SJSA1 (cell line): ENCODE measurements at regions not wholly inside any gene's neighbourhood (a gene's known extent, or its start where the extent isn't known, plus 50 kb on each side); places are given as distances from the start of the nearest gene placed in this dataset.
A peak's percentile ranks its signal among the peaks of the same experiment; 100 is the strongest.

Source experiments
- DNase-seq, 2 experiments: peaks; one replicate each; pipeline ENCODE4 v3.0.0-alpha.2; 2015 to 2020; ENCODE audit warnings: low spot score in 2 of 2, low read depth in 1 of 2
- H3K27ac ChIP-seq: fragments of 250-450 bp; sonication (Bioruptor Pico); 2 replicates; pipeline ENCODE4 v1.5.1; 2020; ENCODE audit warnings: mild to moderate bottlenecking, moderate library complexity
- H3K27me3 ChIP-seq: fragments of 250-450 bp; sonication (Bioruptor Pico); replicated peaks from 2 replicates; pipeline ENCODE4 v1.5.1; 2020; ENCODE audit warnings: mild to moderate bottlenecking, moderate library complexity
- H3K36me3 ChIP-seq: fragments of 250-450 bp; sonication (Bioruptor Pico); 2 replicates; pipeline ENCODE4 v1.5.1; 2020; ENCODE audit warnings: mild to moderate bottlenecking
- H3K4me1 ChIP-seq: fragments of 250-450 bp; sonication (Bioruptor Pico); replicated peaks from 2 replicates; pipeline ENCODE4 v1.6.1; 2021; ENCODE audit warnings: mild to moderate bottlenecking
- H3K4me3 ChIP-seq: fragments of 250-450 bp; sonication (Bioruptor Pico); 2 replicates; pipeline ENCODE4 v1.5.1; 2020; ENCODE audit warnings: mild to moderate bottlenecking
- H3K9me3 ChIP-seq: fragments of 250-450 bp; sonication (Bioruptor Pico); replicated peaks from 2 replicates; pipeline ENCODE4 v1.5.1; 2020; ENCODE audit warnings: mild to moderate bottlenecking

DNA sequence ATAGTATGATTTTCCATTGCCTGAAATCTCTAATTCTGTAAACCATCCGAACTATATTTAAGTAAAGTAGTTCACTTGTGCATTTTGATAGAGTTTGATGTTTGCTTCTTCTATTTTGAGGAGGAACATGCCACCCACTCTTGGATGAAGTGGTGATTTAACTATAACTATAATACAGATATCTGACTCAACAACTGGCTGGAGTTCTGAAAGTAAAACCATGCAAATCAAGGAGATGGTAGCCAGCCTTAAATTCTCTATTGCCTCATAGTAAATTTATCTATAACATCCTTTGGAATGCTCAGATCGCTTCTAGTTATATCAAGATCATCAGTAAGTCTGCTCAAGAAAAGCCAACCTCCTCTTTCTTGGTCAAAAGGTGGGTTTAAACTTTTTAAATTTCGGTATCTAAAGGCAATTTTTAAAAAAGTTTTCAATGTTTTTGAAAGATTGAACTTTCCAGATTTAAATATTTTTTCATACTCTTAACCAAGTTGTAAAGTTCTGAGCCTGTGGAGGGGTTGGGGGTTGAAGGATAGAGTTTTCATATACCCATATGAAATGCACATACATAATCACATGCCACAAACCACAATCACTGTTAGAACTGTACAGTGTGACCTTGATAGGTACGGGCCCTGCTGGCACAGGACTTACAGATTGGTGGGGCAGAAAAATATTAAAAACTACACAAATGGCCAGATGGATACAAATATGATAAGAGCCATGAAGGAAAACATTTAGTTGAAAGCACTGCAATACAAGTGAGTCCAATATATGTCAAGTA, 90.5 kb upstream of the RFC3 start:
- H3K9me3 ChIP-seq, result no peaks in the 10 kb centered on the region
- no peak overlapping the region for H3K4me3 ChIP-seq
- no peak overlapping the region for H3K27ac ChIP-seq
- peaks cover 5% of the 10 kb centered on the region for H3K4me1 ChIP-seq
- H3K27me3 ChIP-seq, result no peaks in the 10 kb centered on the region
- DNase-seq, result no peak
- no peaks in the 10 kb centered on the region for H3K36me3 ChIP-seq

DNA sequence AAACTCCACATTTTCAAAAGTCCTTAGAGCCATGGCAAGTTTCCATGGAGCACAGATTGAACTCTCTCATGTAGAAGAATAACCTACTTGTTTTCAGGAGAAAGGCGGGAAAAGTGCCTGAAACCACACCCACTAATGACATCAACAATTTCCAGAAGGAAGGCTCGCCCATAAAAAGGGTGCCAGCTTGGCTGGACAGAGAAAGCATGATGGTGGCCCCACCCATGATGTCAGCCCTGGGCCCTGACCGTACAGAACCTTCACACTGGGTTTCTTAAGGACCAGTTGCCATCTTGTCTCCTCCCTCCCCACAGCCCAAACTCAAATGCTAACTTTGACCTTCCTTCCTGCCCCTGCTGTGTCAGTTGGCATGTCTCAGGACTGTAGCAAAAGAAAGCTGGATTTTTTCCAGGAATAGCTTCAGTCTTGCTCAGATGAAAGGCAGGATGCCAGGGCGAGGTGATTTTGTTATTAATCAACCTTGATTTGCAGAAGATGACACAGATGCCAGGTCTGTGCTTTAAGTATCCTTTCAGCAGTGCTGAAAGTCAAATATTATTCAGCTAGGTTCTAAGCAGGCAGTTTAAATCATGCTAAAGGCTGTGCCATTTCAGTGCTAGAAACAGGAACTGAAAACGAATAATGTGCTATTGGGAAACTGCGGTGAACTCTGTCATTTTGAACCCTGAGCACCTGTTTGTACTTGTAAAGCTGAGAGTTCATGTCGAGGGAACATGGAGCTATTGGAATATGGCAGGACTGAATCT, 89.5 kb upstream of the RFC3 start:
- H3K4me1 ChIP-seq, result no peaks in the 10 kb centered on the region; the same call in 1 of the 2 replicates
- H3K4me3 ChIP-seq, result no peak overlapping the region
- no peak overlapping the region for H3K27ac ChIP-seq
- no peaks in the 10 kb centered on the region for H3K9me3 ChIP-seq
- H3K36me3 ChIP-seq, result no peaks in the 10 kb centered on the region
- H3K27me3 ChIP-seq, result no peaks in the 10 kb centered on the region
- DNase-seq, result no peak

DNA sequence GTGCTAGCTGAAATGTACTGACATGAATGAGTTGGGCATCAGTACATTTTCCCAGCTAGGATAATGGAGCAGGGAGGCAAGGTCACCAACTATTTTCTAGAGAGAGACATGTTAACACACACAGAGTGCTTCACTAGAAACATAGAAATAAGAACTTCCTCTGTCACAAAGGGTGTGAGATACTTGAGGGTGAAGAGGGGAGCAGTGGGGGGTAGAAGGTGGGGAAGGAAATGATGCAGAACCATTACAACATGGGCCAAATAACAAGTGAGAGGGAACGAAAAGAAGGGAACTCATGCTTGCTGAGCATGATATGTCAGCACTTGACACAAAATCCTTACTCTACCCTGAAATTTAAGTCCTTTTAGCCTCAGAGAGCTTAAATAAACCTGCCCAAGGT, 87.8 kb upstream of the RFC3 start:
- H3K36me3 ChIP-seq, result no peaks in the 10 kb centered on the region
- H3K27ac ChIP-seq, result no peak overlapping the region
- H3K4me3 ChIP-seq, result no peak overlapping the region
- H3K4me1 ChIP-seq, result no peaks in the 10 kb centered on the region
- DNase-seq, result no peak
- no peaks in the 10 kb centered on the region for H3K27me3 ChIP-seq
- no peaks in the 10 kb centered on the region for H3K9me3 ChIP-seq

GRCh38 chr13:33730619-33731018, 87.3 kb upstream of the RFC3 start:
- Histone ChIP-seq H3K9me3 (no peaks in the 10 kb centered on the region), H3K36me3 (no peaks in the 10 kb centered on the region), H3K27ac (no peak overlapping the region), H3K4me3 (no peak overlapping the region), H3K4me1 (no peaks in the 10 kb centered on the region), H3K27me3 (no peaks in the 10 kb centered on the region)
- DNase-seq, result no peak

DNA sequence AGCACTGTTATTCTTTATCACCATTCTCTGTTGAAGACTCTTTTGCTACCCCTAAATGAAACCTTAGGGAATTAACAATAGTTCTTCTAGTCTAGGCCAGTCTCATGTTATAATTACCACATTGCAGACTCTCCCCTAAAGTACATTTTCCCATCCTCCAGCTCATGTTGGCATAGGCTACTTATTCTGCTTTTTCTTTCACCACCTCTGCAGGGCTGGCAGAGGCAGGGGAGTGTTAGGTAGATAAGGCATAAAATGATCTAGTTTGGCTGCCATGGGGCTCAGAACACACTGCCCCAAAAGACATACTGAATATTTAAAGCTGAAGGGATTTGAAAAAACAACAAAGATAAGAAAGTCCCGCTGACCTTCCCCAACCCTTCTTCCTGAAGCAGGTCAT, 82.7 kb upstream of the RFC3 start:
- Histone ChIP-seq H3K27ac (no peak overlapping the region), H3K4me1 (peaks cover 9% of the 10 kb centered on the region), H3K36me3 (no peaks in the 10 kb centered on the region), H3K27me3 (no peaks in the 10 kb centered on the region), H3K9me3 (no peaks in the 10 kb centered on the region), H3K4me3 (no peak overlapping the region)
- DNase-seq, result no peak

GRCh38 chr13:33739254-33739653, 78.7 kb upstream of the RFC3 start:
- no peak for DNase-seq
- no peak overlapping the region for H3K4me3 ChIP-seq
- no peaks in the 10 kb centered on the region for H3K27me3 ChIP-seq
- no peaks in the 10 kb centered on the region for H3K36me3 ChIP-seq
- peak overlapping the region; percentile 12; the same call in 1 of the 2 replicates for H3K27ac ChIP-seq
- no peaks in the 10 kb centered on the region for H3K9me3 ChIP-seq
- peaks cover 12% of the 10 kb centered on the region for H3K4me1 ChIP-seq

DNA sequence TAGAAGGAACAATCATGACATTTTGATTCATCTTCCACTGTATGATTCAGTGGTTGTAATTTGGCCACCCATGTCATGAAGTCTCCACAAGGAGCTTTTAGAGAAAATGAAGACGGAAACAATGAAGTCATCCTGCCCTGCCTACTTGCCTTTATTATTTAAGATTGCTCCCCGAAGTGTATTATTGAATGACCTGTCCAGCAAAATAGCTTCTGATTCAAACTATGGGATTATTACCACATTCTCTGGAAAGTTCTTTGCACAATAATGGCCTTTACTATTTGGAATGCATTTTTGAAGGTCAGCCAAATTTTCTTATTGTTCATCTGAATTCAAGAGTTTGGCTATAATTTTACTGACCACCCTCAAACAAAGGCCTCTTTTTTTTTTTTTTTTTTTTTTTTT, 77.8 kb upstream of the RFC3 start:
- Histone ChIP-seq H3K4me1 (peaks cover 16% of the 10 kb centered on the region), H3K27me3 (no peaks in the 10 kb centered on the region), H3K4me3 (no peak overlapping the region), H3K27ac (peak overlapping the region; percentile 12), H3K36me3 (no peaks in the 10 kb centered on the region), H3K9me3 (no peaks in the 10 kb centered on the region)
- peak; percentile 48 to 77 for DNase-seq

DNA sequence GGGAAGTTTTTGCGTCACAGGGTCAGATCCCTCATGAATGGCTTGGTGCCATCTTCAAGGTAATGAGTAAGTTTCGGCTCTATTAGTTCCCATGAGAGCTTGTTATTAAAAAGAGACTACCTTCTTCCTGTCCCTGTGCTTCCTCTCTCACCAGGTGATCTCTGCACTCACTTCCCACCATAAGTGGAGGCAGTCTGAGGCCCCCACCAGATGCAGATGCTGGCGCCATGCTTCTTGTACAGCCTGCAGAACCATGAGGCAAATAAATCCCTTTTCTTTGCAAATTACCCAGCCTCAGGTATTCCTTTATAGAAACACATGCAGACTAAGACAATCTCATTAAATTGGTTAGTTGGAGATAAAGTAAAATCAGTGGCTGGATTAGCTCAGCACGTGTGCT, 75.6 kb upstream of the RFC3 start:
- no peaks in the 10 kb centered on the region for H3K36me3 ChIP-seq
- no peaks in the 10 kb centered on the region for H3K9me3 ChIP-seq
- no peak overlapping the region for H3K27ac ChIP-seq
- H3K4me1 ChIP-seq, result peaks cover 16% of the 10 kb centered on the region
- no peak for DNase-seq
- no peak overlapping the region for H3K4me3 ChIP-seq
- no peaks in the 10 kb centered on the region for H3K27me3 ChIP-seq

DNA sequence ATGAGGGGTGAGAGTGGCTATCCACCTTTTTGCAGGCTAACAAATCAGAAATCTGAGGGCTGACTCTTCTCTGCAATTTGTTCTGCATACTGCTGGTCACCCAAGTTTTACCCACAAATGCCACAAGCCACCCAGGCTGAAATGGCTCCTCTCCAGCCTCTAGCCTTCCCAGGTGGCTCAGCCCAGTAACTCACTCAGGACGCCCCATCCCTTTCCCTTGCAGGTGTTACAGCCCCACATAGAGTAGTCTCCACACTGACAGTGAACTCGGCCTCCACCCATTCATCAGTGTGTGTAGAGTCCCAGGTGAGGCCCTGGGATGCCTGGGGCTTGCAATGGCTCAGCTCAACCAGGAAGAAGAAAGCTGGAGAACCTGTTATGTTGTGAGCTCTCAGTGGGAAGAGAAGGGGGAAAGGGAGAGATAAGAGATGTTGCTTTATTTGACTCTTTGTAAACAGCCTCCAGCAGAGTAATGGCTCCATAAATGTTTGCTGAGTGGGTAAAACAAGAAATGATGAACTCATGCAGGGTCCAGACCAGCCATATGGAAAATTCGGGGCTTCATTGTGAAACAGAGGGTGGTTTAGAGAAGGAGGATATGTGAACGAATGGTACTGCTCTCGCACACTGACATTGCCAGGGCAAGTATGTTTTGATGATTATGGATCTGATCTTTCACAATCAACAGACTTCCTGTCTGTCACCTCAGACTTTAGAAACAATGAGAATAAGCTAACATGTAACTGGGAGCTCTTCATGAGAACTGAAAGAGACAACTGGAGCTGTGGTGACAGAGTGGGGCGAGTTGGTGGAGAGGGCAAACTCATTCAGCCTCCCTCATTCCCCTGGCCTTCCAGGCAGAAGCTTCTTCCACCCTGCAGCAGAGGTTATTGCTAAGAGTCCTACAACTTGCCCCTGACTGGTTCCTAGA, 74.2 kb upstream of the RFC3 start:
- no peak overlapping the region for H3K4me3 ChIP-seq
- no peak for DNase-seq
- no peaks in the 10 kb centered on the region for H3K9me3 ChIP-seq
- no peaks in the 10 kb centered on the region for H3K36me3 ChIP-seq
- peaks cover 16% of the 10 kb centered on the region for H3K4me1 ChIP-seq
- no peaks in the 10 kb centered on the region for H3K27me3 ChIP-seq
- no peak overlapping the region for H3K27ac ChIP-seq

- H3K27me3 ChIP-seq, result no peaks in the 10 kb centered on the region
- no peak overlapping the region for H3K27ac ChIP-seq
- H3K4me3 ChIP-seq, result no peak overlapping the region
- H3K4me1 ChIP-seq, result peaks cover 9% of the 10 kb centered on the region
- H3K36me3 ChIP-seq, result no peaks in the 10 kb centered on the region
- no peak for DNase-seq
- no peaks in the 10 kb centered on the region for H3K9me3 ChIP-seq
Measured at GRCh38 chr13:33744589-33745369, 73.2 kb upstream of the RFC3 start.

DNA sequence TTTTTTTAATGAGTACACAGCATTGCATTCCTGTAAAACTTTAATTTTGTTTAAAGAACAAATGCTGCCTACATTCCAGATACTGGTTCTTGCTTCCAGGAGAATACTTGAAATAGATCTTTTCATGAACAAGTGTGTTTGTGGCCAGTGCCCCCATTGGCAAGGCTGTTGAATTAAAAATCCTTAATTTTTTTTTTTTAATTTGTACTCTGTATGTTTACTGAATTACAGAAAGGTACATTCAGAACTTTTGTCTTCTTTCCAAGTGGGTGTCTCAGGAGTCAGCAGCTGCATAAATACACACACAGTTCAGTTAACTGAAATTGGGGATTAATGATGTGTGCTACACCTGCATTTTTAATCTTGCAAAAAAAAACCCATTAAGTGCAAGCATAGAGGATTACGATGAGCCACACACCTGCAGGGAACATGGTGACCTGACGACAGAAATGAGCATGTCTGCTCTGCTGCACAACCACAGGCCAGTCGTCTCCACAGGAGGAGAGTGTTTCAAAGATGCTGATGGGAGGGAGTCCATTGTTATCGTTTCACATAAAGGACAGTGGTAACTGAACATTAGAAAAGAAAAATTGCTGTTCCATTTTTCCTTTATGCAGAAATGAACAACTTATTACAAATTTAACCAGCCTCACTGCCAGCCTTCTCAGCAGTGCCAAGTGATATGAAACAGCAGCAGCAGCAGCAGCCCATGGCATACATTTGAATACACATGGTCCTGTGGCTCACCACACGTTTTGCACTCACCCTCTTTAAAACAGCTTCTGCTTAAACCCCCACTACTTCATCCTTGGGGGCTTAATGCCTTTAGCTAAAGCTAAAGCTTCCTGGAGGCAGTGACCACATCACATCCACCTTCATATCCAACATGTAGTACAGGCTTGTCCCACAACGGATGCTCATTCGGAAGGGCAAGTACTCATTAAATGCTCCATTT, 72.3 kb upstream of the RFC3 start:
- Histone ChIP-seq H3K27me3 (no peaks in the 10 kb centered on the region), H3K36me3 (no peaks in the 10 kb centered on the region), H3K4me3 (no peak overlapping the region), H3K9me3 (no peaks in the 10 kb centered on the region), H3K4me1 (peaks cover 5% of the 10 kb centered on the region), H3K27ac (no peak overlapping the region)
- no peak for DNase-seq

DNA sequence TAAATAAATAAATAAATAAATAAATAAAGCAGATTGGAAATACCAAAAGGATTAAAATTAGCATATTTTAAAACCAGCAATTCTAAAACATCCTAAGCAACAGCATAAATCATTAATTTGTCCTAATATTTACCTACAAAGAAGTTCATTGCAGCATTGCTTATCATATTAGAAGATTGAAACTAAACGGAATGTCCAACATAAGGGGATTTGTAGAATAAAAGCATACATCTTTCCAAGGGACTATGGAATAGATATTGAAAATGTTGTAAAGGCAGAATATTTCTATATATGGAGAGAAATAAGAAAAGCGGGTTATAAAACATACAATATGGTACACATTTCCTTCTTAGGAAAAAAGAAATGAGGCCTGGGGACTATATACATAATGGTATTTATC, 71.1 kb upstream of the RFC3 start:
- Histone ChIP-seq H3K4me3 (no peak overlapping the region), H3K4me1 (peaks cover 4% of the 10 kb centered on the region), H3K9me3 (no peaks in the 10 kb centered on the region), H3K36me3 (no peaks in the 10 kb centered on the region), H3K27me3 (no peaks in the 10 kb centered on the region), H3K27ac (no peak overlapping the region)
- no peak for DNase-seq
